HAP-1 (cell line): ENCODE measurements at regions not wholly inside any gene's neighbourhood (a gene's known extent, or its start where the extent isn't known, plus 50 kb on each side); places are given as distances from the start of the nearest gene placed in this dataset.

Experiments
- DNase-seq, 2 experiments: peaks; one replicate each; pipeline ENCODE4 v3.0.0-alpha.2; 2016 to 2020; ENCODE audit warnings: low spot score in 2 of 2
- H3K27me3 ChIP-seq: fragments of 250-450 bp; sonication (Bioruptor Pico); 2 replicates; pipeline ENCODE4 v1.5.1; 2020; ENCODE audit warnings: low read depth, mild to moderate bottlenecking, moderate library complexity
- H3K36me3 ChIP-seq: fragments of 250-450 bp; sonication (Bioruptor Pico); replicated peaks from 2 replicates; pipeline ENCODE4 v1.5.1; 2020; ENCODE audit warnings: mild to moderate bottlenecking
- H3K4me1 ChIP-seq: fragments of 250-450 bp; sonication (Bioruptor Pico); 2 replicates; pipeline ENCODE4 v1.5.1; 2020; ENCODE audit warnings: mild to moderate bottlenecking
- H3K4me3 ChIP-seq: fragments of 250-450 bp; sonication (Bioruptor Pico); 2 replicates; pipeline ENCODE4 v1.5.1; 2020; ENCODE audit warnings: mild to moderate bottlenecking, moderate library complexity
- H3K9me3 ChIP-seq: fragments of 250-450 bp; sonication (Bioruptor Pico); 2 replicates; pipeline ENCODE4 v1.5.1; 2020; ENCODE audit warnings: mild to moderate bottlenecking, moderate library complexity
- in situ Hi-C: fragments of 300-500 bp; cut with MboI; formaldehyde crosslinking; loops from 3 replicates; pipeline ENCODE4 v1.14.3; 2020; ENCODE audit warnings: low sequenced_read_pairs, inconsistent platforms, mixed read lengths

- Histone ChIP-seq H3K36me3 (no peaks in the 10 kb centered on the region), H3K27me3 (no peaks in the 10 kb centered on the region), H3K4me3 (no peak overlapping the region), H3K4me1 (no peaks in the 10 kb centered on the region), H3K9me3 (no peaks in the 10 kb centered on the region)
- in situ Hi-C loops, result no loop called here
- no peak for DNase-seq
Observed at GRCh38 chr3:180860180-180860858, 52.2 kb upstream of the FXR1 start.
